Testis (tissue), 2 donors: ENCODE measurements at regions not wholly inside any gene's neighbourhood (a gene's known extent, or its start where the extent isn't known, plus 50 kb on each side); places are given as distances from the start of the nearest gene placed in this dataset.

Source experiments
- DNase-seq: peaks from one replicate; pipeline ENCODE4 v3.0.0-alpha.2; 2019
- H3K27ac ChIP-seq, 2 donors: fragments of 200-600 bp; sonication (generic); one replicate each; pipeline ENCODE4 v1.5.1; 2019
- H3K27me3 ChIP-seq: fragments of 200-600 bp; sonication (generic); one replicate; pipeline ENCODE4 v1.5.1; 2019
- H3K36me3 ChIP-seq: fragments of 200-600 bp; sonication (generic); one replicate; pipeline ENCODE4 v1.5.1; 2017; ENCODE audit warnings: low read depth; ENCODE audit errors: missing control alignments
- H3K4me1 ChIP-seq: fragments of 200-600 bp; sonication (generic); one replicate; pipeline ENCODE4 v1.5.1; 2019
- H3K4me3 ChIP-seq, 2 donors: fragments of 200-600 bp; sonication (generic); one replicate each; pipeline ENCODE4 v1.5.1; 2017 to 2019
- H3K9me3 ChIP-seq: fragments of 200-600 bp; sonication (generic); one replicate; pipeline ENCODE4 v1.5.1; 2017
- CTCF ChIP-seq, 3 experiments: fragments of 450-650 bp in 2 of 3; fragments of 200-600 bp in 1 of 3; sonication (generic) in 1 of 3; IDR thresholded peaks; one replicate each; pipeline ENCODE4 v1.5.1; 2016 to 2019; ENCODE audit warnings: antibody characterized with exemption in 3 of 3, mild to moderate bottlenecking in 2 of 3, moderate library complexity in 1 of 3
- POLR2A ChIP-seq: fragments of 450-650 bp; IDR thresholded peaks from one replicate; pipeline ENCODE4 v1.6.1; 2017; ENCODE audit warnings: antibody characterized with exemption, mild to moderate bottlenecking, moderate library complexity
- WGBS, 2 donors: methylation state at CpG; one replicate each; pipeline ENCODE4 v1.1.5; 2018; 5-methylcytosine and 5-hydroxymethylcytosine counted together
- intact Hi-C: fragments of 100-400 bp; cut with DNase I; formaldehyde crosslinking; loops from one replicate; pipeline ENCODE4 v1.15.1; 2023; ENCODE audit warnings: low total_unique reads

GRCh38 chr10:128304271-128304670 is 178.0 kb upstream of the MKI67 start:
- intact Hi-C loops, result no loop called here
- H3K36me3 ChIP-seq, result no peaks in the 10 kb centered on the region
- H3K4me3 ChIP-seq, result no peak overlapping the region
- TF ChIP-seq CTCF (IDR thresholded peaks at IDR 0.05) (no peak), POLR2A (no peak)
- WGBS, 2 donors, result 82 to 92% methylated on average over 5 of the region's 5 CpGs
- no peak for DNase-seq
- H3K4me1 ChIP-seq, result no peaks in the 10 kb centered on the region
- H3K27ac ChIP-seq, result no peak overlapping the region
- no peaks in the 10 kb centered on the region for H3K27me3 ChIP-seq
- no peaks in the 10 kb centered on the region for H3K9me3 ChIP-seq

GRCh38 chr10:128305601-128306345 is 179.6 kb upstream of the MKI67 start:
- no peaks in the 10 kb centered on the region for H3K4me1 ChIP-seq
- H3K9me3 ChIP-seq, result no peaks in the 10 kb centered on the region
- no peaks in the 10 kb centered on the region for H3K36me3 ChIP-seq
- TF ChIP-seq CTCF (IDR thresholded peaks at IDR 0.05), result no peak
- TF ChIP-seq POLR2A, result no peak
- no peaks in the 10 kb centered on the region for H3K27me3 ChIP-seq
- no peak for DNase-seq
- H3K27ac ChIP-seq, result no peak overlapping the region
- H3K4me3 ChIP-seq, result no peak overlapping the region
- WGBS, 2 donors, result 83% methylated on average over 14 to 17 of the region's 17 CpGs
- intact Hi-C loops, result no loop called here

GRCh38 chr10:128306535-128306934 is 180.3 kb upstream of the MKI67 start:
- TF ChIP-seq CTCF (IDR thresholded peaks at IDR 0.05) (no peak), POLR2A (no peak)
- no peak for DNase-seq
- H3K9me3 ChIP-seq, result no peaks in the 10 kb centered on the region
- H3K36me3 ChIP-seq, result no peaks in the 10 kb centered on the region
- H3K27me3 ChIP-seq, result no peaks in the 10 kb centered on the region
- no peak overlapping the region for H3K27ac ChIP-seq
- 78 to 79% methylated on average over 6 of the region's 6 CpGs for WGBS, 2 donors
- H3K4me1 ChIP-seq, result no peaks in the 10 kb centered on the region
- H3K4me3 ChIP-seq, result no peak overlapping the region
- intact Hi-C loops, result no loop called here

- DNase-seq, result no peak
- 88 to 94% methylated on average over 2 of the region's 2 CpGs for WGBS, 2 donors
- TF ChIP-seq POLR2A (no peak), CTCF (IDR thresholded peaks at IDR 0.05) (no peak)
- no peaks in the 10 kb centered on the region for H3K27me3 ChIP-seq
- no peak overlapping the region for H3K4me3 ChIP-seq
- H3K27ac ChIP-seq, result no peak overlapping the region
- H3K36me3 ChIP-seq, result no peaks in the 10 kb centered on the region
- H3K4me1 ChIP-seq, result no peaks in the 10 kb centered on the region
- H3K9me3 ChIP-seq, result no peaks in the 10 kb centered on the region
- intact Hi-C loops, result no loop called here
Measured at GRCh38 chr10:128306966-128307365, 180.7 kb upstream of the MKI67 start.

GRCh38 chr10:128307820-128308219 is 181.6 kb upstream of the MKI67 start:
- Histone ChIP-seq H3K4me1 (no peaks in the 10 kb centered on the region), H3K27ac (no peak overlapping the region), H3K36me3 (no peaks in the 10 kb centered on the region), H3K4me3 (no peak overlapping the region), H3K27me3 (no peaks in the 10 kb centered on the region), H3K9me3 (no peaks in the 10 kb centered on the region)
- no peak for DNase-seq
- intact Hi-C loops, result no loop called here
- TF ChIP-seq CTCF (IDR thresholded peaks at IDR 0.05), result no peak
- TF ChIP-seq POLR2A, result no peak
- 86 to 93% methylated on average over 1 of the region's 1 CpG for WGBS, 2 donors
